GM12878 (cell line): ENCODE measurements at regions not wholly inside any gene's neighbourhood (a gene's known extent, or its start where the extent isn't known, plus 50 kb on each side); places are given as distances from the start of the nearest gene placed in this dataset.

ENCODE experiments used
- ATAC-seq: fragments of 200-7000 bp; cut with Tn5 transposase; 3 replicates; pipeline ENCODE4 v1.9.1; 2020; ENCODE audit warnings: mild to moderate bottlenecking, moderate library complexity
- BruUV-seq: library from RNA; stranded (reverse); fragments of 400-500 nt; replicated peaks from 2 replicates; lab custom pipeline; 2021; lab: Mats Ljungman, UMichigan
- CTCF ChIA-PET: fragments of 300-600 bp; sonication (Branson Sonifier 250); formaldehyde crosslinking; extraction: SDS; loops from one replicate; lab custom pipeline; 2021; ENCODE audit warnings: inconsistent platforms; lab: Yijun Ruan, JAX
- POLR2A ChIA-PET: fragments of 350-600 bp; formaldehyde crosslinking; extraction: SDS; loops from one replicate; lab custom pipeline; 2021; ENCODE audit warnings: inconsistent platforms; lab: Charles Lee
- RAD21 ChIA-PET: fragments of 300-600 bp; sonication (Branson Sonifier 250); formaldehyde crosslinking; loops from one replicate; lab custom pipeline; 2023; ENCODE audit warnings: antibody characterized with exemption; ENCODE audit not compliant: unreplicated experiment; lab: Charles Lee
- SMC1A ChIA-PET: fragments of 300-600 bp; sonication (Branson Sonifier 250); formaldehyde crosslinking; loops from one replicate; lab custom pipeline; 2023; ENCODE audit not compliant: unreplicated experiment, uncharacterized antibody; lab: Charles Lee
- DNase-seq: peaks from one replicate; pipeline ENCODE4 v3.0.0-alpha.2; 2011; ENCODE audit warnings: low read depth, low spot score
- FAIRE-seq: peaks from 3 replicates; lab custom pipeline; 2011; peaks lifted over from hg19 to GRCh38; lab: Jason Lieb, UNC
- H2AFZ ChIP-seq: 2 replicates; pipeline ENCODE4 v1.6.0; 2011; ENCODE audit warnings: low read depth, low read length, control low read depth; ENCODE audit not compliant: control insufficient read depth
- H3K27ac ChIP-seq: 2 replicates; pipeline ENCODE4 v1.5.1; 2011; ENCODE audit warnings: control low read depth; ENCODE audit not compliant: control insufficient read depth, insufficient read depth
- H3K27me3 ChIP-seq, 2 experiments: replicated peaks in 1 of 2; 2 replicates each; pipeline versions ENCODE4 v1.6.0 to v1.6.1; 2011; ENCODE audit warnings: low read length in 1 of 2; ENCODE audit not compliant: control insufficient read depth in 2 of 2, insufficient read depth in 2 of 2
- H3K36me3 ChIP-seq, 2 experiments: 2 replicates each; pipeline ENCODE4 v1.5.1; 2011; ENCODE audit warnings: low read length in 1 of 2; ENCODE audit not compliant: control insufficient read depth in 2 of 2, insufficient read depth in 2 of 2
- H3K4me1 ChIP-seq: 2 replicates; pipeline ENCODE4 v1.6.1; 2011; ENCODE audit warnings: mild to moderate bottlenecking, low read length, moderate library complexity, mixed read lengths; ENCODE audit not compliant: control insufficient read depth, insufficient read depth
- H3K4me2 ChIP-seq: 2 replicates; pipeline ENCODE4 v1.6.0; 2011; ENCODE audit warnings: control low read depth; ENCODE audit not compliant: control insufficient read depth, insufficient read depth
- H3K4me3 ChIP-seq: fragments of 200-600 bp; sonication (generic); 2 replicates; pipeline ENCODE4 v1.5.1; 2016
- H3K79me2 ChIP-seq: 2 replicates; pipeline ENCODE4 v1.6.0; 2011; ENCODE audit warnings: low read length; ENCODE audit not compliant: control insufficient read depth, insufficient read depth
- H3K9ac ChIP-seq: 2 replicates; pipeline ENCODE4 v1.8.0; 2011; ENCODE audit warnings: low read length, control low read depth, mixed read lengths; ENCODE audit not compliant: control insufficient read depth, insufficient read depth
- H3K9me3 ChIP-seq: replicated peaks from 3 replicates; pipeline ENCODE4 v1.5.1; 2011; ENCODE audit warnings: mild to moderate bottlenecking, low read length; ENCODE audit not compliant: control insufficient read depth, insufficient read depth
- H4K20me1 ChIP-seq: 2 replicates; pipeline ENCODE4 v1.6.0; 2011; ENCODE audit not compliant: control insufficient read depth, insufficient read depth
- CBX5 ChIP-seq: sonication (generic); IDR thresholded peaks from 2 replicates; pipeline ENCODE4 v1.6.1; 2016; ENCODE audit warnings: low read depth, moderate library complexity, mild to moderate bottlenecking, inconsistent platforms
- CHD4 ChIP-seq: fragments of 200-600 bp; sonication (generic); IDR thresholded peaks from 2 replicates; pipeline ENCODE4 v1.6.1; 2016; ENCODE audit warnings: mild to moderate bottlenecking
- EP300 ChIP-seq, 2 experiments: fragments of 150-350 bp in 1 of 2; IDR thresholded peaks; 2 replicates each; pipeline ENCODE4 v1.6.1; 2011 to 2012; ENCODE audit warnings: low read depth in 2 of 2, low read length in 2 of 2, borderline replicate concordance in 1 of 2, improper control_type of control experiment in 1 of 2, inconsistent platforms in 1 of 2; ENCODE audit not compliant: control insufficient read depth in 1 of 2
- ETV6 ChIP-seq, 2 experiments: fragments of 450-650 bp in 1 of 2; IDR thresholded peaks in 1 of 2; conservative IDR thresholded peaks in 1 of 2; 2 replicates each; pipeline ENCODE4 v1.6.1; 2014; ENCODE audit warnings: antibody characterized with exemption in 1 of 2, borderline replicate concordance in 1 of 2, low read depth in 1 of 2, mild to moderate bottlenecking in 1 of 2, moderate library complexity in 1 of 2
- FOXK2 ChIP-seq: fragments of 450-650 bp; IDR thresholded peaks from 2 replicates; pipeline ENCODE4 v1.6.1; 2017; ENCODE audit warnings: mild to moderate bottlenecking, moderate library complexity
- HDAC6 ChIP-seq: fragments of 200-600 bp; sonication (generic); IDR thresholded peaks from one replicate; pipeline ENCODE4 v1.8.0; 2017; ENCODE audit warnings: antibody characterized with exemption; ENCODE audit not compliant: unreplicated experiment
- JUND ChIP-seq: IDR thresholded peaks from 2 replicates; pipeline ENCODE4 v1.6.1; 2012; ENCODE audit warnings: low read depth, mild to moderate bottlenecking, low read length, improper control_type of control experiment, moderate library complexity
- RB1 ChIP-seq: fragments of 450-650 bp; formaldehyde crosslinking; IDR thresholded peaks from 2 replicates; pipeline ENCODE4 v1.6.1; 2017; ENCODE audit warnings: mild to moderate bottlenecking, borderline replicate concordance
- RBBP5 ChIP-seq: fragments of 200-600 bp; sonication (generic); conservative IDR thresholded peaks from 2 replicates; pipeline ENCODE4 v1.6.1; 2016
- SMAD5 ChIP-seq: IDR thresholded peaks from 2 replicates; pipeline ENCODE4 v1.6.1; 2016; ENCODE audit warnings: antibody characterized with exemption, low read depth
- STAT3 ChIP-seq: IDR thresholded peaks from 2 replicates; pipeline ENCODE4 v1.6.1; 2011; ENCODE audit warnings: low read depth, low read length, improper control_type of control experiment
- YY1 ChIP-seq: IDR thresholded peaks from 2 replicates; pipeline ENCODE4 v1.6.1; 2011; ENCODE audit warnings: low read depth, mild to moderate bottlenecking, low read length
- ZNF207 ChIP-seq: fragments of 450-650 bp; IDR thresholded peaks from 2 replicates; pipeline ENCODE4 v1.6.1; 2014; ENCODE audit warnings: antibody characterized with exemption, mild to moderate bottlenecking, borderline replicate concordance
- ZNF217 ChIP-seq: fragments of 450-650 bp; IDR thresholded peaks from 2 replicates; pipeline ENCODE4 v1.6.1; 2017; ENCODE audit warnings: antibody characterized with exemption, mild to moderate bottlenecking
- WGBS: methylation state at CpG from one replicate; pipeline ENCODE4 v1.1.6; 2016; ENCODE audit warnings: low lambda C conversion rate; ENCODE audit not compliant: insufficient replicate concordance, insufficient coverage; ENCODE audit errors: missing lambda C conversion rate; 5-methylcytosine and 5-hydroxymethylcytosine counted together
- in situ Hi-C: fragments of 300-500 bp; cut with MboI; formaldehyde crosslinking; loops from 9 replicates; pipeline ENCODE4 v1.14.3; 2018; ENCODE audit warnings: mixed read lengths
- intact Hi-C: fragments of 100-400 bp; cut with micrococcal nuclease; formaldehyde crosslinking; loops from one replicate; pipeline ENCODE4 v1.14.2; 2022; ENCODE audit not compliant: unreplicated experiment
- TF ChIP-seq, protein P1 (sequence below): IDR thresholded peaks from 2 replicates; pipeline ENCODE4 v1.6.1; 2011; ENCODE audit warnings: mild to moderate bottlenecking, low read depth, low read length, moderate library complexity; ENCODE audit not compliant: insufficient replicate concordance

DNA sequence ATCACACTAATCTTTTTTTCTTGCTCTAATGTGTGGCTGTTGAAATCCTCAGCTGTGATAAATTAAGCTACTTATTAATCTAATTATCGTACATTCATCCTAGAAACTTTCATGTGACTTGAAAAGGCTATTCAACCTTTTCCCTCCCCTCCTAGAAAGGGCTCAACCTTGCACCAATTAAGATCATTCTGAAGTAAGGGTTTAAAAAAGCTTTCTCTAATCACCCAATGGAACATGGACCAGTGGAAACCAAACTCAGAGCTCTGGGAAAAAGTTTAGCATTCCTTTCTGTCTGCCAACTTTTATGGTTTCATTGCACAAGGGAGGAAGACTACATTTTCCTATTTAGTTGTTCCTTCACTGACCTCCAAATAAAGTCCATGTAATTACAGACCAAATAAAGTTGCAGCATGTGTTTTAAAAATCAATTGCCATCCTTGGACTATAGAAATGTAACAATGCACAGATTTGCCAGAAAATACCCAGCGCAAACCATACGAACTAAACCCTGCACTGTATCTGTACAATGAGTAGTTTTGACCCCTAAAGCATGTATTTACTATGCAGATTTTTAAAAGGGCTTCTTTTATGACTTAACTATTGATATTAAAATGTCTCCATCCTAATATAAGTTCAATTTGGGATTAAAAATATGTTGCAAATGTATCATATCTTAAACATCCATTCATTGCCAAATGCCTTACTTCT, 142.6 kb upstream of the OTX2 start:
- FAIRE-seq, result no peak
- no peaks in the 10 kb centered on the region for H4K20me1 ChIP-seq
- no peak overlapping the region for H3K9ac ChIP-seq
- DNase-seq, result no peak
- TF ChIP-seq CBX5 (no peak), YY1 (no peak), RB1 (no peak), CHD4 (no peak), STAT3 (no peak), JUND (no peak), RBBP5 (no peak), FOXK2 (no peak), ETV6 (conservative IDR thresholded peaks at IDR 0.05 in 1 of 2, IDR thresholded peaks at IDR 0.05 in 1 of 2; ENCODE audit: borderline replicate concordance in 1 of 2, low read depth in 1 of 2) (no peak), ZNF217 (no peak), ZNF207 (no peak), HDAC6 (no peak), EP300 (IDR thresholded peaks at IDR 0.05; ENCODE audit: borderline replicate concordance in 1 of 2, control insufficient read depth in 1 of 2, low read depth in 2 of 2, low read length in 2 of 2) (no peak), SMAD5 (no peak)
- TF ChIP-seq, protein P1, sequence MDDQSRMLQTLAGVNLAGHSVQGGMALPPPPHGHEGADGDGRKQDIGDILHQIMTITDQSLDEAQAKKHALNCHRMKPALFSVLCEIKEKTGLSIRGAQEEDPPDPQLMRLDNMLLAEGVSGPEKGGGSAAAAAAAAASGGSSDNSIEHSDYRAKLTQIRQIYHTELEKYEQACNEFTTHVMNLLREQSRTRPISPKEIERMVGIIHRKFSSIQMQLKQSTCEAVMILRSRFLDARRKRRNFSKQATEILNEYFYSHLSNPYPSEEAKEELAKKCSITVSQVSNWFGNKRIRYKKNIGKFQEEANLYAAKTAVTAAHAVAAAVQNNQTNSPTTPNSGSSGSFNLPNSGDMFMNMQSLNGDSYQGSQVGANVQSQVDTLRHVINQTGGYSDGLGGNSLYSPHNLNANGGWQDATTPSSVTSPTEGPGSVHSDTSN, result no peak
- H3K79me2 ChIP-seq, result no peaks in the 10 kb centered on the region
- CTCF ChIA-PET, result interaction anchor here (0.7 kb wide), 1 partner anchor 306 kb away, joined by 3 read pairs; no protein-coding TSS in a partner anchor
- RAD21 ChIA-PET, result no interaction called here
- H3K27me3 ChIP-seq, result no peaks in the 10 kb centered on the region
- no peak overlapping the region for H3K27ac ChIP-seq
- H3K36me3 ChIP-seq, result no peaks in the 10 kb centered on the region
- WGBS, result 46% methylated on average over 3 of the region's 3 CpGs
- POLR2A ChIA-PET, result no interaction called here
- H2AFZ ChIP-seq, result no peak overlapping the region
- no peak overlapping the region for H3K4me2 ChIP-seq
- no peak for ATAC-seq
- H3K4me3 ChIP-seq, result no peak overlapping the region
- no peaks in the 10 kb centered on the region for H3K4me1 ChIP-seq
- SMC1A ChIA-PET, result no interaction called here
- intact Hi-C loops, result no loop called here
- in situ Hi-C loops, result no loop called here
- BruUV-seq, result no TSS peak
- no peaks in the 10 kb centered on the region for H3K9me3 ChIP-seq
